Right lobe of liver (tissue), 6 donors: ENCODE measurements at regions not wholly inside any gene's neighbourhood (a gene's known extent, or its start where the extent isn't known, plus 50 kb on each side); places are given as distances from the start of the nearest gene placed in this dataset.
A peak's percentile ranks its signal among the peaks of the same experiment; 100 is the strongest.

Experiments used
- ATAC-seq, 4 donors: fragments of 200-7000 bp; cut with Tn5 transposase; one replicate each; pipeline ENCODE4 v1.9.1; 2020; ENCODE audit warnings: mild to moderate bottlenecking in 4 of 4, moderate library complexity in 4 of 4
- DNase-seq, 3 donors: peaks; one replicate each; pipeline ENCODE4 v3.0.0-alpha.2; 2020
- H3K27ac ChIP-seq, 3 donors: fragments of 200-600 bp; one replicate each; pipeline ENCODE4 v1.8.0; 2022
- H3K27me3 ChIP-seq, 2 donors: fragments of 200-600 bp; one replicate each; pipeline ENCODE4 v1.8.0; 2022
- H3K36me3 ChIP-seq, 4 donors: fragments of 200-600 bp; sonication (generic) in 1 of 4; one replicate each; pipeline versions ENCODE4 v1.5.1 to v1.8.0; 2017 to 2022; ENCODE audit warnings: control low read depth in 1 of 4
- H3K4me1 ChIP-seq, 4 donors: fragments of 200-600 bp; sonication (generic) in 1 of 4; one replicate each; pipeline versions ENCODE4 v1.5.1 to v1.8.0; 2017 to 2022; ENCODE audit warnings: control low read depth in 1 of 4
- H3K4me3 ChIP-seq, 3 donors: fragments of 200-600 bp; one replicate each; pipeline ENCODE4 v1.8.0; 2022
- H3K9me3 ChIP-seq, 4 donors: fragments of 200-600 bp; sonication (generic) in 1 of 4; one replicate each; pipeline versions ENCODE4 v1.5.1 to v1.8.0; 2017 to 2022; ENCODE audit warnings: control low read depth in 1 of 4
- CTCF ChIP-seq, 4 donors: fragments of 200-600 bp in 3 of 4; fragments of 450-650 bp in 1 of 4; IDR thresholded peaks; one replicate each; pipeline versions ENCODE4 v1.5.1 to v1.8.0; 2016 to 2022; ENCODE audit warnings: antibody characterized with exemption in 4 of 4, mild to moderate bottlenecking in 2 of 4
- POLR2A ChIP-seq: fragments of 450-650 bp; IDR thresholded peaks from one replicate; pipeline ENCODE4 v1.6.1; 2017; ENCODE audit warnings: antibody characterized with exemption, mild to moderate bottlenecking
- WGBS: methylation state at CpG from one replicate; pipeline ENCODE4 v1.1.6; 2018; ENCODE audit warnings: low coverage, low lambda C conversion rate; ENCODE audit not compliant: insufficient coverage; ENCODE audit errors: missing lambda C conversion rate; 5-methylcytosine and 5-hydroxymethylcytosine counted together
- intact Hi-C, 2 donors: fragments of 100-400 bp; cut with DNase I; formaldehyde crosslinking; loops; one replicate each; pipeline versions ENCODE4 v1.11.2 to v1.14.1; 2022
- donor health status: DM: no; HTN: yes; CAD: no.
- donor health status: DM: no; HTN: no; CAD: no.
- donor health status: DM: no; HTN: no; CAD: no.
- donor health status: DM: no; HTN: yes; CAD: no.
- donor health status: DM: no; HTN: yes; CAD: no.

- ATAC-seq (no peak), DNase-seq (no peak)
- Histone ChIP-seq H3K9me3 (no peaks in the 10 kb centered on the region), H3K4me3 (no peak overlapping the region), H3K27me3 (no peaks in the 10 kb centered on the region), H3K27ac (no peak overlapping the region), H3K36me3 (no peaks in the 10 kb centered on the region), H3K4me1 (no peaks in the 10 kb centered on the region)
- WGBS = 31% methylated on average over 2 of the region's 3 CpGs
- no peak for TF ChIP-seq CTCF (IDR thresholded peaks at IDR 0.05)
- TF ChIP-seq POLR2A = no peak
- intact Hi-C loops = no loop called here
These were observed 180.3 kb downstream of the THBS2 start for GRCh38 chr6:169073311-169073710.

DNA sequence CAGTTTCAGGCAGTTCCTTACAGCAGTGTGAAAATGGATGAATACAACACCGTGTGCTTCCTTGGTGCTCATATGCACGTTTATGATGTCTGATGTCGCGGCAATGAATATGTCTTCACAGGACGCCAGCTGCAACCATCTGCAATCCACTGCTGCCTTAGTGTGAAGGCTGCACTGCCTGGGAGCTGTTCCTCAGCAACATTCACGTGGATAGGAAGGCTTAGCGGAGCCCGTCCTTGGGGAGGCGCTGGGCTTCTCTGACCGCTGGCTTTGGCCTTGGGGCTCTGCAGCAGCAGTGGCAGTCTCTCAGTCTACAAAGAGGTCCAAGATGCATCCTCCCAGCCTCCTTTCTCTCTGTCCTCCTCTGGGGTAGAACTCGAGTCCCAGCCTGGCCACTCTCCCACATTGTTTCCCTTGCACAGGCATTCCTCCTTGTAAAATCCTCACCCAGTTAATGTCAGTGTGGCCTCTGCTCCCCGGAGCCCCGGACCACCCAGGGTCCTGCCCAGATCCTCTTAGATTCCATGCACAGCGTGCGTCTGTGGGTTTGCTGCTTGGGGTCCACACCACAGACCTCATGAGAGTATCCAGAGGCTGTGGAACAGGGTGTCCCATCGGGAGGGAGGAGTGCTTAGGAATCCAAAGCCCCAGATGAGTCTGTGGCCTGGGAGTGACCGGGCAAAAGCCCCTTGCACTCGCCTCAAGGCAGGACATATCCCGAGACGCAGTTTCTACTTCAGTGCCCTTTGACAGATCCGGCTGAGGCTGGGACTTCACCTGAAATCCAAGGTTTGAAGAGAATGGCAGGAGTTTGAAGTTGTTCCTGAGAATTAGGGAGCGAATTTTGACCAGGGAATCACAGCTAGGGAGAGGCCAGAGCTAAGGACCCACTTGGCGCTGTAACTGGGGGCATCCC, 181.3 kb downstream of the THBS2 start:
- no peak overlapping the region for H3K27ac ChIP-seq
- TF ChIP-seq CTCF (IDR thresholded peaks at IDR 0.05) = no peak
- TF ChIP-seq POLR2A = no peak
- no peak for DNase-seq
- H3K9me3 ChIP-seq = no peaks in the 10 kb centered on the region
- no peaks in the 10 kb centered on the region for H3K27me3 ChIP-seq
- H3K4me3 ChIP-seq = no peak overlapping the region
- no peaks in the 10 kb centered on the region for H3K36me3 ChIP-seq
- no peak for ATAC-seq
- intact Hi-C loops = no loop called here
- no peaks in the 10 kb centered on the region for H3K4me1 ChIP-seq
- 60% methylated on average over 8 of the region's 23 CpGs for WGBS

- Histone ChIP-seq H3K4me3 (no peak overlapping the region), H3K27ac (no peak overlapping the region), H3K4me1 (no peaks in the 10 kb centered on the region), H3K9me3 (no peaks in the 10 kb centered on the region), H3K27me3 (no peaks in the 10 kb centered on the region), H3K36me3 (no peaks in the 10 kb centered on the region)
- ATAC-seq (no peak), DNase-seq (no peak)
- intact Hi-C loops = no loop called here
- 68% methylated on average over 7 of the region's 7 CpGs for WGBS
- TF ChIP-seq CTCF (IDR thresholded peaks at IDR 0.05) (no peak), POLR2A (no peak)
These were observed 182.3 kb downstream of the THBS2 start for GRCh38 chr6:169071394-169071793.

DNA sequence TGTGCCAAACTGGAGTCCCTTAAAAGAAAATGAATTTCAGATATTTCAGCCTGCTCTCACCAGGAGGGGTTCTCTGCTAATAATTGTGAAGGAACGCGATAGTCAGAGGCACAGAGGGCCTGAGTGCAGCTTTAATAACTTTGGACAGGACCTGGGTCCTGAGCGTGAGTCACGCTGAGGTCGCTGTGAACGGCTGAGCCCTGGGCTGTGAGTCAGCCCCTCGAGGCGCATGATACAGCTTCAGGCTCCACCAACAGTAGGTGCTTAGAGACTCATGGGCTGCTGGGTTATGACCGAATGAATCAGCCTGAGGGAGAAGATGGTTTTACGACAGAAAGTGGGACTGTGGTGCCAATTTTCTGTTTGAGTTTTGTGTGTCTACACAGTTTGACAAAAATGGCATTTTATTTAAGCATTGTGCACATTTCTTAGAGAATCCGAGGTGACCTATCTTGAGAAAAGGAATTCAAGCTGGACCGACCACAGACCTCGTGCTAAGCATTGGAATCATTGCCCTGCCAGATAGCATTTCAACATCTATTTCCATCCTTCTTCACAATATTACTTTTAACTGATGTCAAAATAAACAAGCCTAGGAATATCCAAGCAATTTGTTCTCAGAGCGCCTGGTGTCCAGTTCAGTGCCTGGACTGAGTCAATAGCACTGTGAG, 183.0 kb downstream of the THBS2 start:
- DNase-seq (no peak), ATAC-seq (peak in 3 of 4 donors; percentile 31 to 67 (median 50))
- Histone ChIP-seq H3K9me3 (no peaks in the 10 kb centered on the region), H3K36me3 (no peaks in the 10 kb centered on the region), H3K27me3 (no peaks in the 10 kb centered on the region), H3K27ac (no peak overlapping the region), H3K4me1 (no peaks in the 10 kb centered on the region), H3K4me3 (no peak overlapping the region)
- intact Hi-C loops = no loop called here
- TF ChIP-seq CTCF (IDR thresholded peaks at IDR 0.05) = no peak
- no peak for TF ChIP-seq POLR2A
- WGBS = 59% methylated on average over 12 of the region's 14 CpGs
